ENCODE measurements at regions not wholly inside any gene's neighbourhood (a gene's known extent, or its start where the extent isn't known, plus 50 kb on each side); places are given as distances from the start of the nearest gene placed in this dataset.

DNA sequence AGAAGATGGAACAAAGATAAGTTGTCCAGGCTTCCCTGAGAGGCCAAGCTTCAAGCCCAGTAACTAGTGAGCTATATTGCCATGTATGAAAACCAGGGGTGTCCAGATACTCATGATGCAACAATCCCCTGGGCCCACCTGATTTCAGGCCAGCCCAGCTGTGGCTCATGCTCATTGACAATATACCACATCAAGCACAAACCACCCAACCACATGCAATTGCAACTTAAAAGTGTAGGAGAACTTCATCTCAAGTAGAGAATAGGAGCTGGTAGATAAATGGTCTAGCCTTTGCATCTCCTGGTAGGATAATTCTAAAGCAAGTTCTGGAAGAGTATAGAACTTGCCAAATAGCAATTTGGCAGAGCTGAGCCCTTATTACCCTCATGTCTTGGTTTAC lies 561.3 kb downstream of the IGSF11 start:
- TF ChIP-seq POLR2AphosphoS5 (IDR thresholded peaks at IDR 0.05; ENCODE audit: low read depth, low read length) (no peak), TAF1 (IDR thresholded peaks at IDR 0.05; ENCODE audit: borderline replicate concordance, insufficient read depth, low read length) (no peak)

Measured in PFSK-1 (cell line).